ENCODE measurements at regions not wholly inside any gene's neighbourhood (a gene's known extent, or its start where the extent isn't known, plus 50 kb on each side); places are given as distances from the start of the nearest gene placed in this dataset.
"Not testable (repeated sequence)": the region's sequence is repeated elsewhere in the genome, so short reads cannot be mapped to it uniquely, and the experiment has no call there.

DNA sequence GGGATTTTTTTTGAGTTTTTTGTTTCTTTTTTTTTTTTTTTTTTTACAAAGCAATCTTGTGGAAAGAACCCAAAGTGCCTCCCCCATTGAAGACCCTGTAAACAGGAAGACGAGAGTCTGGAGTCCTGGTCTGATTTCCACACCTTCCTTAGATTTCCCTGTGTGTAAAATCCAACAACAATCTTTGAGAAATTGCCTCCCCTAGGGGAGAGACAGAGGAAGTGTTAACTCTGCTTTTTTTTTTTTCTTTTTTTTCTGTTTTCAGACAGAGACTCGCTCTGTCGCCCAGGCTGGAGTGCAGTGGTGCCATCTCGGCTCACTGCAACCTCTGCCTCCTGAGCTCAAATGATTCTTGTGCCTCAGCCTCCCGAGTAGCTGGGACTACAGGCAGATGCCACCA lies 82.0 kb upstream of the CLEC6A start:
- CTCF ChIA-PET (ENCODE audit: low intra/inter-chr PET ratio); H3K4me2 ChIP-seq (ENCODE audit: insufficient read depth, low read length); H3K9me3 ChIP-seq (replicated peaks; ENCODE audit: control insufficient read depth, insufficient read depth, low read depth, low read length); H4K20me1 ChIP-seq (replicated peaks; ENCODE audit: control insufficient read depth, insufficient read depth, low read length); H3K36me3 ChIP-seq (ENCODE audit: control insufficient read depth, insufficient read depth, low read length); H3K27me3 ChIP-seq (ENCODE audit: control insufficient read depth in 2 of 2, insufficient read depth in 2 of 2, low read length in 2 of 2); H2AFZ ChIP-seq (ENCODE audit: low read depth, low read length); H3K4me3 ChIP-seq; ATAC-seq; H3K9me1 ChIP-seq (ENCODE audit: control insufficient read depth, insufficient read depth, low read length); H3K27ac ChIP-seq (ENCODE audit: extremely low read depth, low read depth, low read length); intact Hi-C loops (cut with micrococcal nuclease); H3K79me2 ChIP-seq (ENCODE audit: control insufficient read depth, insufficient read depth, low read length); H3K4me1 ChIP-seq (replicated peaks in 1 of 2; ENCODE audit: control insufficient read depth in 2 of 2, insufficient read depth in 2 of 2, low read length in 2 of 2); in situ Hi-C loops (cut with MboI); H3K9ac ChIP-seq (ENCODE audit: insufficient read depth in 1 of 2, low read depth in 2 of 2, low read length in 2 of 2); BruUV-seq (replicated peaks); POLR2A ChIA-PET; FAIRE-seq: not testable (repeated sequence)
- 0 out of 2 replicates have a peak, but pooled peaks have one; percentile 9 for TF ChIP-seq SMC3 (conservative IDR thresholded peaks at IDR 0.05; ENCODE audit: insufficient read depth, low read depth, low read length)
- peak; percentile 90 for TF ChIP-seq ZNF384 (IDR thresholded peaks at IDR 0.05; ENCODE audit: low read depth, low read length)
- TF ChIP-seq, protein P1, sequence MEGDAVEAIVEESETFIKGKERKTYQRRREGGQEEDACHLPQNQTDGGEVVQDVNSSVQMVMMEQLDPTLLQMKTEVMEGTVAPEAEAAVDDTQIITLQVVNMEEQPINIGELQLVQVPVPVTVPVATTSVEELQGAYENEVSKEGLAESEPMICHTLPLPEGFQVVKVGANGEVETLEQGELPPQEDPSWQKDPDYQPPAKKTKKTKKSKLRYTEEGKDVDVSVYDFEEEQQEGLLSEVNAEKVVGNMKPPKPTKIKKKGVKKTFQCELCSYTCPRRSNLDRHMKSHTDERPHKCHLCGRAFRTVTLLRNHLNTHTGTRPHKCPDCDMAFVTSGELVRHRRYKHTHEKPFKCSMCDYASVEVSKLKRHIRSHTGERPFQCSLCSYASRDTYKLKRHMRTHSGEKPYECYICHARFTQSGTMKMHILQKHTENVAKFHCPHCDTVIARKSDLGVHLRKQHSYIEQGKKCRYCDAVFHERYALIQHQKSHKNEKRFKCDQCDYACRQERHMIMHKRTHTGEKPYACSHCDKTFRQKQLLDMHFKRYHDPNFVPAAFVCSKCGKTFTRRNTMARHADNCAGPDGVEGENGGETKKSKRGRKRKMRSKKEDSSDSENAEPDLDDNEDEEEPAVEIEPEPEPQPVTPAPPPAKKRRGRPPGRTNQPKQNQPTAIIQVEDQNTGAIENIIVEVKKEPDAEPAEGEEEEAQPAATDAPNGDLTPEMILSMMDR (IDR thresholded peaks at IDR 0.05 in 2 of 3, conservative IDR thresholded peaks at IDR 0.05 in 1 of 3; ENCODE audit: insufficient read depth in 2 of 3, low read depth in 1 of 3, low read length in 3 of 3): peak; percentile 12 to 57 (median 39); a peak in 3 of 6 replicates
- TF ChIP-seq, protein P2, sequence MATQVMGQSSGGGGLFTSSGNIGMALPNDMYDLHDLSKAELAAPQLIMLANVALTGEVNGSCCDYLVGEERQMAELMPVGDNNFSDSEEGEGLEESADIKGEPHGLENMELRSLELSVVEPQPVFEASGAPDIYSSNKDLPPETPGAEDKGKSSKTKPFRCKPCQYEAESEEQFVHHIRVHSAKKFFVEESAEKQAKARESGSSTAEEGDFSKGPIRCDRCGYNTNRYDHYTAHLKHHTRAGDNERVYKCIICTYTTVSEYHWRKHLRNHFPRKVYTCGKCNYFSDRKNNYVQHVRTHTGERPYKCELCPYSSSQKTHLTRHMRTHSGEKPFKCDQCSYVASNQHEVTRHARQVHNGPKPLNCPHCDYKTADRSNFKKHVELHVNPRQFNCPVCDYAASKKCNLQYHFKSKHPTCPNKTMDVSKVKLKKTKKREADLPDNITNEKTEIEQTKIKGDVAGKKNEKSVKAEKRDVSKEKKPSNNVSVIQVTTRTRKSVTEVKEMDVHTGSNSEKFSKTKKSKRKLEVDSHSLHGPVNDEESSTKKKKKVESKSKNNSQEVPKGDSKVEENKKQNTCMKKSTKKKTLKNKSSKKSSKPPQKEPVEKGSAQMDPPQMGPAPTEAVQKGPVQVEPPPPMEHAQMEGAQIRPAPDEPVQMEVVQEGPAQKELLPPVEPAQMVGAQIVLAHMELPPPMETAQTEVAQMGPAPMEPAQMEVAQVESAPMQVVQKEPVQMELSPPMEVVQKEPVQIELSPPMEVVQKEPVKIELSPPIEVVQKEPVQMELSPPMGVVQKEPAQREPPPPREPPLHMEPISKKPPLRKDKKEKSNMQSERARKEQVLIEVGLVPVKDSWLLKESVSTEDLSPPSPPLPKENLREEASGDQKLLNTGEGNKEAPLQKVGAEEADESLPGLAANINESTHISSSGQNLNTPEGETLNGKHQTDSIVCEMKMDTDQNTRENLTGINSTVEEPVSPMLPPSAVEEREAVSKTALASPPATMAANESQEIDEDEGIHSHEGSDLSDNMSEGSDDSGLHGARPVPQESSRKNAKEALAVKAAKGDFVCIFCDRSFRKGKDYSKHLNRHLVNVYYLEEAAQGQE (IDR thresholded peaks at IDR 0.05; ENCODE audit: borderline replicate concordance): peak; percentile 21; the same call in 1 of the 2 replicates
- TF ChIP-seq, protein P2 (CRISPR knock-in tag; IDR thresholded peaks at IDR 0.05; ENCODE audit: low read depth): not testable (repeated sequence)
- WGBS (ENCODE audit: insufficient coverage, low coverage, missing lambda C conversion rate): 0% methylated on average over 3 of the region's 5 CpGs
- peak; percentile 3 to 11 (median 11) for DNase-seq (ENCODE audit: extremely low read depth in 1 of 4, low spot score in 3 of 4)

DNA sequence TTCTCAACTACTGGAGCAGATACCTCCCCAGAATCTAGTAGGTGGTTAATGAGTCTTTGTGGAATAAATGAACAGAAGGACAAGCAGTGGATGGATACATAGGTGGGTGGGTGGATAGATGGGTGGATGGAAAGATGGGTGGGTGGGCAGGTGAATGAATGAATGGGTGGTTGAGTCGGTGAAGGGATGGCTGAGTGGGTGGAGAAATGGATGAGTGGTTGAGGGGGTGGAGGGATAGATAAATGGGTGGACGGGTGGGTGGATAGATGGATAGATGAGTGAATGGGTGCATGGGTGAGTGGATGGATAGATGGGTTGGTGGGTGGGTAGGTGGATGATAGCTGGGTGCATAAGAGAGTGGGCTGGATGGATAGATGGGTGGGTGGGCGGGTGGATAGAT lies 80.6 kb upstream of the CLEC6A start:
- H3K27ac ChIP-seq (ENCODE audit: extremely low read depth, low read depth, low read length); H3K4me3 ChIP-seq; H3K4me2 ChIP-seq (ENCODE audit: insufficient read depth, low read length); H3K9ac ChIP-seq (ENCODE audit: insufficient read depth in 1 of 2, low read depth in 2 of 2, low read length in 2 of 2); H3K36me3 ChIP-seq (ENCODE audit: control insufficient read depth, insufficient read depth, low read length); H3K27me3 ChIP-seq (ENCODE audit: control insufficient read depth in 2 of 2, insufficient read depth in 2 of 2, low read length in 2 of 2); H3K79me2 ChIP-seq (ENCODE audit: control insufficient read depth, insufficient read depth, low read length); H3K9me1 ChIP-seq (ENCODE audit: control insufficient read depth, insufficient read depth, low read length); H3K9me3 ChIP-seq (replicated peaks; ENCODE audit: control insufficient read depth, insufficient read depth, low read depth, low read length); H4K20me1 ChIP-seq (replicated peaks; ENCODE audit: control insufficient read depth, insufficient read depth, low read length); H3K4me1 ChIP-seq (replicated peaks in 1 of 2; ENCODE audit: control insufficient read depth in 2 of 2, insufficient read depth in 2 of 2, low read length in 2 of 2); H2AFZ ChIP-seq (ENCODE audit: low read depth, low read length); POLR2A ChIA-PET; DNase-seq (ENCODE audit: extremely low read depth in 1 of 4, low spot score in 3 of 4); in situ Hi-C loops (cut with MboI); intact Hi-C loops (cut with micrococcal nuclease); BruUV-seq (replicated peaks); FAIRE-seq; ATAC-seq; CTCF ChIA-PET (ENCODE audit: low intra/inter-chr PET ratio): not testable (repeated sequence)
- WGBS (ENCODE audit: insufficient coverage, low coverage, missing lambda C conversion rate): no CpG with 5 or more reads among the region's 3 CpGs
